HepG2 (cell line): ENCODE measurements at regions not wholly inside any gene's neighbourhood (a gene's known extent, or its start where the extent isn't known, plus 50 kb on each side); places are given as distances from the start of the nearest gene placed in this dataset.

Source experiments
- ATAC-seq: fragments of 200-7000 bp; cut with Tn5 transposase; 3 replicates; pipeline ENCODE4 v1.9.1; 2020; ENCODE audit warnings: mild to moderate bottlenecking, moderate library complexity
- BruUV-seq: library from RNA; stranded (reverse); fragments of 400-500 nt; replicated peaks from 2 replicates; lab custom pipeline; 2021; lab: Mats Ljungman, UMichigan
- CTCF ChIA-PET: fragments of 300-600 bp; formaldehyde crosslinking; extraction: SDS; loops from one replicate; lab custom pipeline; 2021; ENCODE audit warnings: low total read pairs, inconsistent platforms, low intra/inter-chr PET ratio; lab: Yijun Ruan, JAX
- POLR2A ChIA-PET: fragments of 350-600 bp; sonication (Branson Sonifier 250); formaldehyde crosslinking; loops from one replicate; lab custom pipeline; 2020; ENCODE audit warnings: antibody characterized with exemption, inconsistent platforms; lab: Yijun Ruan, JAX
- DNase-seq: peaks from one replicate; pipeline ENCODE4 v3.0.0-alpha.2; 2015; ENCODE audit warnings: low spot score
- FAIRE-seq: peaks from 3 replicates; lab custom pipeline; 2011; peaks lifted over from hg19 to GRCh38; lab: Jason Lieb, UNC
- H2AFZ ChIP-seq: one replicate; pipeline ENCODE4 v1.6.1; 2011; ENCODE audit warnings: low read length, inconsistent platforms
- H3K27ac ChIP-seq: fragments of 300-600 bp; 3 replicates; pipeline ENCODE4 v1.8.0; 2011; ENCODE audit warnings: mixed run types, mild to moderate bottlenecking, mixed read lengths, low read length, inconsistent platforms; ENCODE audit not compliant: insufficient read depth; ENCODE audit errors: extremely low read length
- H3K27me3 ChIP-seq, 2 experiments: fragments of 200-600 bp in 1 of 2; 2 replicates in 1 of 2; 3 replicates in 1 of 2; pipeline versions ENCODE4 v1.6.0 to v1.8.0; 2011; ENCODE audit warnings: low read length in 2 of 2, mild to moderate bottlenecking in 2 of 2, moderate library complexity in 2 of 2, inconsistent platforms in 1 of 2; ENCODE audit not compliant: insufficient read depth in 2 of 2, control insufficient read depth in 1 of 2
- H3K36me3 ChIP-seq, 2 experiments: fragments of 200-600 bp in 1 of 2; replicated peaks in 1 of 2; 2 replicates in 1 of 2; 3 replicates in 1 of 2; pipeline versions ENCODE4 v1.5.1 to v1.8.0; 2011; ENCODE audit warnings: low read length in 2 of 2, inconsistent platforms in 1 of 2; ENCODE audit not compliant: insufficient read depth in 2 of 2, control insufficient read depth in 1 of 2
- H3K4me1 ChIP-seq: 2 replicates; pipeline ENCODE4 v1.5.1; 2012; ENCODE audit warnings: low read length, inconsistent platforms; ENCODE audit not compliant: insufficient read depth
- H3K4me2 ChIP-seq: 2 replicates; pipeline ENCODE4 v1.6.0; 2011; ENCODE audit warnings: low read depth, low read length, inconsistent platforms
- H3K4me3 ChIP-seq, 3 experiments: fragments of 200-600 bp in 1 of 3; sonication (generic), shearing (Covaris generic) in 1 of 3; replicated peaks in 1 of 3; 2 replicates each; pipeline ENCODE4 v1.5.1; 2011 to 2016; ENCODE audit warnings: low read length in 3 of 3, inconsistent platforms in 2 of 3, low read depth in 2 of 3, mild to moderate bottlenecking in 2 of 3, control low read depth in 1 of 3, mixed read lengths in 1 of 3; ENCODE audit not compliant: insufficient read depth in 1 of 3
- H3K79me2 ChIP-seq: one replicate; pipeline ENCODE4 v1.6.1; 2011; ENCODE audit warnings: low read length, inconsistent platforms; ENCODE audit not compliant: insufficient read depth
- H3K9ac ChIP-seq: 2 replicates; pipeline ENCODE4 v1.6.0; 2011; ENCODE audit warnings: mild to moderate bottlenecking, low read depth, low read length, inconsistent platforms; ENCODE audit not compliant: insufficient read depth
- H3K9me3 ChIP-seq: 2 replicates; pipeline ENCODE4 v1.5.1; 2012; ENCODE audit warnings: mild to moderate bottlenecking, low read length
- H4K20me1 ChIP-seq: 2 replicates; pipeline ENCODE4 v1.6.0; 2011; ENCODE audit warnings: inconsistent platforms, mild to moderate bottlenecking, low read length, moderate library complexity; ENCODE audit not compliant: insufficient read depth
- ARID2 ChIP-seq: sonication (generic); formaldehyde crosslinking; IDR thresholded peaks from 2 replicates; pipeline ENCODE4 v1.8.1; 2022; ENCODE audit warnings: mild to moderate bottlenecking, missing genetic modification reagents, borderline replicate concordance
- ELF4 ChIP-seq: sonication (generic); formaldehyde crosslinking; IDR thresholded peaks from 2 replicates; pipeline ENCODE4 v1.5.0; 2020; ENCODE audit warnings: missing genetic modification reagents, mild to moderate bottlenecking, moderate library complexity, borderline replicate concordance
- GZF1 ChIP-seq: sonication (generic); formaldehyde crosslinking; IDR thresholded peaks from 2 replicates; pipeline ENCODE4 v1.5.1; 2020; ENCODE audit warnings: mild to moderate bottlenecking, missing genetic modification reagents
- MTA1 ChIP-seq: sonication (generic); formaldehyde crosslinking; IDR thresholded peaks from 2 replicates; pipeline ENCODE4 v1.4.0; 2020; ENCODE audit warnings: missing genetic modification reagents, mild to moderate bottlenecking, borderline replicate concordance
- PAWR ChIP-seq: sonication (generic); formaldehyde crosslinking; IDR thresholded peaks from 2 replicates; pipeline ENCODE4 v1.4.0; 2020; ENCODE audit warnings: missing genetic modification reagents, mild to moderate bottlenecking, borderline replicate concordance
- SIN3A ChIP-seq: IDR thresholded peaks from 2 replicates; pipeline ENCODE4 v1.6.1; 2011; ENCODE audit warnings: low read depth, mild to moderate bottlenecking, control low read depth, low read length, borderline replicate concordance
- SMARCE1 ChIP-seq: fragments of 450-650 bp; IDR thresholded peaks from 2 replicates; pipeline ENCODE4 v1.6.1; 2017; ENCODE audit warnings: borderline replicate concordance
- STAT5B ChIP-seq: sonication (generic); formaldehyde crosslinking; IDR thresholded peaks from 2 replicates; pipeline ENCODE4 v1.4.0; 2020; ENCODE audit warnings: missing genetic modification reagents
- ZC3H13 ChIP-seq: sonication (generic); formaldehyde crosslinking; IDR thresholded peaks from 2 replicates; pipeline ENCODE4 v1.8.1; 2023; ENCODE audit warnings: mild to moderate bottlenecking, missing genetic modification reagents, moderate library complexity
- ZMYM3 ChIP-seq: sonication (generic); formaldehyde crosslinking; IDR thresholded peaks from 2 replicates; pipeline ENCODE4 v1.5.1; 2020; ENCODE audit warnings: mild to moderate bottlenecking, missing genetic modification reagents
- ZNF160 ChIP-seq: sonication (generic); formaldehyde crosslinking; IDR thresholded peaks from 2 replicates; pipeline ENCODE4 v1.8.0; 2022; ENCODE audit warnings: mild to moderate bottlenecking, inconsistent platforms, missing genetic modification reagents
- ZNF3 ChIP-seq: IDR thresholded peaks from 2 replicates; pipeline ENCODE4 v1.7.0; 2017; ENCODE audit warnings: inconsistent platforms
- WGBS: methylation state at CpG from one replicate; pipeline ENCODE4 v1.1.6; 2017; ENCODE audit warnings: low lambda C conversion rate; 5-methylcytosine and 5-hydroxymethylcytosine counted together
- in situ Hi-C: cut with HindIII; loops from 2 replicates; pipeline ENCODE4 v1.10.0; 2017; ENCODE audit warnings: low pct_unique_long_range_greater_than_20kb; ENCODE audit not compliant: extremely low pct_ligation_motif_present
- intact Hi-C: fragments of 100-400 bp; cut with micrococcal nuclease; formaldehyde crosslinking; loops from one replicate; pipeline ENCODE4 v1.10.0; 2022; ENCODE audit not compliant: unreplicated experiment
- TF ChIP-seq, protein P1 (sequence below): sonication (generic); formaldehyde crosslinking; IDR thresholded peaks from 2 replicates; pipeline ENCODE4 v1.4.0; 2020; ENCODE audit warnings: mild to moderate bottlenecking, missing genetic modification reagents
- TF ChIP-seq, protein P2 (sequence below): IDR thresholded peaks from 2 replicates; pipeline ENCODE4 v1.6.1; 2016; ENCODE audit warnings: low read depth, borderline replicate concordance
- TF ChIP-seq, protein P3 (sequence below): sonication (generic); formaldehyde crosslinking; IDR thresholded peaks from 2 replicates; pipeline ENCODE4 v1.9.0; 2021; ENCODE audit warnings: missing genetic modification reagents, borderline replicate concordance
- TF ChIP-seq, protein P4 (sequence below): sonication (generic); formaldehyde crosslinking; IDR thresholded peaks from 2 replicates; pipeline ENCODE4 v1.5.0; 2020; ENCODE audit warnings: mild to moderate bottlenecking, missing genetic modification reagents, borderline replicate concordance

DNA sequence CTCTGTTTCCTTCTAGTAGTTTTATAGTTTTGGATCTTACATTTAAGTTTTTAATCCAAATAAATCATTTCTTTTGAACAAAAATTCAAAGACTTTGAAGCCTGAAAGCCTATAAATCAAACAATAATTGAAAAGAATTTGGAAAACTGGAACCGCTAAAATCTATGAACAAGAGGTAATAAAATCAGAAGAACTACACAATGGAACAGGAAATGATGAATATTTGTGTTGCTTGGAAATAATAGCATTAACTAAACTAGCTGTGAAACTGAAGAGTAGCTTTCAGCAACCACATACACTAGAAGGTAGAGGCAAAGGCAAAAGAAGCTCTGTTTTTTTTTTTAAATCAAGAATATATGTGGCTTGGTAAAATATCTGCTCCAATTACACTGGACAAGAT lies 147.9 kb upstream of the ABI3BP start (continued):
- no peak for TF ChIP-seq MTA1
- no peak for TF ChIP-seq ZC3H13 (CRISPR knock-in tag)
- TF ChIP-seq, protein P1, sequence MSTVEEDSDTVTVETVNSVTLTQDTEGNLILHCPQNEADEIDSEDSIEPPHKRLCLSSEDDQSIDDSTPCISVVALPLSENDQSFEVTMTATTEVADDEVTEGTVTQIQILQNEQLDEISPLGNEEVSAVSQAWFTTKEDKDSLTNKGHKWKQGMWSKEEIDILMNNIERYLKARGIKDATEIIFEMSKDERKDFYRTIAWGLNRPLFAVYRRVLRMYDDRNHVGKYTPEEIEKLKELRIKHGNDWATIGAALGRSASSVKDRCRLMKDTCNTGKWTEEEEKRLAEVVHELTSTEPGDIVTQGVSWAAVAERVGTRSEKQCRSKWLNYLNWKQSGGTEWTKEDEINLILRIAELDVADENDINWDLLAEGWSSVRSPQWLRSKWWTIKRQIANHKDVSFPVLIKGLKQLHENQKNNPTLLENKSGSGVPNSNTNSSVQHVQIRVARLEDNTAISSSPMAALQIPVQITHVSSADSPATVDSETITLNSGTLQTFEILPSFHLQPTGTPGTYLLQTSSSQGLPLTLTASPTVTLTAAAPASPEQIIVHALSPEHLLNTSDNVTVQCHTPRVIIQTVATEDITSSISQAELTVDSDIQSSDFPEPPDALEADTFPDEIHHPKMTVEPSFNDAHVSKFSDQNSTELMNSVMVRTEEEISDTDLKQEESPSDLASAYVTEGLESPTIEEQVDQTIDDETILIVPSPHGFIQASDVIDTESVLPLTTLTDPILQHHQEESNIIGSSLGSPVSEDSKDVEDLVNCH (CRISPR knock-in tag): no peak
- TF ChIP-seq, protein P2, sequence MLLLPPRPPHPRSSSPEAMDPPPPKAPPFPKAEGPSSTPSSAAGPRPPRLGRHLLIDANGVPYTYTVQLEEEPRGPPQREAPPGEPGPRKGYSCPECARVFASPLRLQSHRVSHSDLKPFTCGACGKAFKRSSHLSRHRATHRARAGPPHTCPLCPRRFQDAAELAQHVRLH: no peak
- TF ChIP-seq SIN3A: no peak

DNA sequence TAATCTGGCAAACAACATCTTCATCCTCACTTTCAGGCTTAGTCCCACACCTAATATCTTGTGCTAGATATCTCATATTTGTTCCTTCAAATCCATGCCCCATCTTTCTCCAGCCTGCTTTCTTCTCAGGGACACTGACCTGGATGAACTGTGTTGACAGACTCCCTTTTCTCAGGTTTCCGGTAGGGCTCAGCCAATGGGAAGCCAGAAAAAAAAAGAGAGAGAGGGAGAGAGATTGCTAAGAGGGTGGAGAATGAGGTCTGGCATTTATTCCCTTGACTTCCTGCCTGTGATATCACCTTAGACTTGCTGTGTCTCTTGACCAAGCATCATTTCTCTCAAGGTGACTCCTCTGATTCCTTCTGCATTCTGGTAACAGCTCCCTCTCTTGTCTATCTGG lies 145.6 kb upstream of the ABI3BP start:
- in situ Hi-C loops (no loop called here), intact Hi-C loops (no loop called here)
- DNase-seq (no peak), FAIRE-seq (no peak), ATAC-seq (no peak)
- Histone ChIP-seq H3K9me3 (no peaks in the 10 kb centered on the region), H3K9ac (no peak overlapping the region), H3K4me2 (no peak overlapping the region), H3K27ac (no peak overlapping the region), H3K27me3 (no peaks in the 10 kb centered on the region; a peak in 1 of 5 replicates), H2AFZ (no peak overlapping the region), H3K4me3 (no peak overlapping the region), H4K20me1 (no peaks in the 10 kb centered on the region), H3K36me3 (no peaks in the 10 kb centered on the region), H3K4me1 (no peaks in the 10 kb centered on the region), H3K79me2 (no peaks in the 10 kb centered on the region)
- ChIA-PET POLR2A (no interaction called here), CTCF (no interaction called here)
- BruUV-seq: no TSS peak
- 5% methylated on average over 1 of the region's 1 CpG for WGBS
- TF ChIP-seq ZNF3 (no peak), ZMYM3 (CRISPR knock-in tag) (no peak), ELF4 (CRISPR knock-in tag) (no peak), SMARCE1 (no peak), GZF1 (CRISPR knock-in tag) (no peak), ARID2 (no peak), ZNF160 (CRISPR knock-in tag) (no peak), PAWR (CRISPR knock-in tag) (no peak), STAT5B (no peak)
- TF ChIP-seq, protein P3, sequence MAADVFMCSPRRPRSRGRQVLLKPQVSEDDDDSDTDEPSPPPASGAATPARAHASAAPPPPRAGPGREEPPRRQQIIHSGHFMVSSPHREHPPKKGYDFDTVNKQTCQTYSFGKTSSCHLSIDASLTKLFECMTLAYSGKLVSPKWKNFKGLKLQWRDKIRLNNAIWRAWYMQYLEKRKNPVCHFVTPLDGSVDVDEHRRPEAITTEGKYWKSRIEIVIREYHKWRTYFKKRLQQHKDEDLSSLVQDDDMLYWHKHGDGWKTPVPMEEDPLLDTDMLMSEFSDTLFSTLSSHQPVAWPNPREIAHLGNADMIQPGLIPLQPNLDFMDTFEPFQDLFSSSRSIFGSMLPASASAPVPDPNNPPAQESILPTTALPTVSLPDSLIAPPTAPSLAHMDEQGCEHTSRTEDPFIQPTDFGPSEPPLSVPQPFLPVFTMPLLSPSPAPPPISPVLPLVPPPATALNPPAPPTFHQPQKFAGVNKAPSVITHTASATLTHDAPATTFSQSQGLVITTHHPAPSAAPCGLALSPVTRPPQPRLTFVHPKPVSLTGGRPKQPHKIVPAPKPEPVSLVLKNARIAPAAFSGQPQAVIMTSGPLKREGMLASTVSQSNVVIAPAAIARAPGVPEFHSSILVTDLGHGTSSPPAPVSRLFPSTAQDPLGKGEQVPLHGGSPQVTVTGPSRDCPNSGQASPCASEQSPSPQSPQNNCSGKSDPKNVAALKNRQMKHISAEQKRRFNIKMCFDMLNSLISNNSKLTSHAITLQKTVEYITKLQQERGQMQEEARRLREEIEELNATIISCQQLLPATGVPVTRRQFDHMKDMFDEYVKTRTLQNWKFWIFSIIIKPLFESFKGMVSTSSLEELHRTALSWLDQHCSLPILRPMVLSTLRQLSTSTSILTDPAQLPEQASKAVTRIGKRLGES (CRISPR knock-in tag): no peak
- TF ChIP-seq, protein P4, sequence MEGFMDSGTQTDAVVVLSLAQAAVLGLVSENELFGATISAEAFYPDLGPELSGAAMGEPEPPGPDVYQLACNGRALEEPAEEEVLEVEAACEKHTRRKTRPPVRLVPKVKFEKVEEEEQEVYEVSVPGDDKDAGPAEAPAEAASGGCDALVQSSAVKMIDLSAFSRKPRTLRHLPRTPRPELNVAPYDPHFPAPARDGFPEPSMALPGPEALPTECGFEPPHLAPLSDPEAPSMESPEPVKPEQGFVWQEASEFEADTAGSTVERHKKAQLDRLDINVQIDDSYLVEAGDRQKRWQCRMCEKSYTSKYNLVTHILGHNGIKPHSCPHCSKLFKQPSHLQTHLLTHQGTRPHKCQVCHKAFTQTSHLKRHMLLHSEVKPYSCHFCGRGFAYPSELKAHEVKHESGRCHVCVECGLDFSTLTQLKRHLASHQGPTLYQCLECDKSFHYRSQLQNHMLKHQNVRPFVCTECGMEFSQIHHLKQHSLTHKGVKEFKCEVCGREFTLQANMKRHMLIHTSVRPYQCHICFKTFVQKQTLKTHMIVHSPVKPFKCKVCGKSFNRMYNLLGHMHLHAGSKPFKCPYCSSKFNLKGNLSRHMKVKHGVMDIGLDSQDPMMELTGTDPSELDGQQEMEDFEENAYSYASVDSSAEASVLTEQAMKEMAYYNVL: no peak
